ENCODE measurements at regions not wholly inside any gene's neighbourhood (a gene's known extent, or its start where the extent isn't known, plus 50 kb on each side); places are given as distances from the start of the nearest gene placed in this dataset.
"Not testable (repeated sequence)": the region's sequence is repeated elsewhere in the genome, so short reads cannot be mapped to it uniquely, and the experiment has no call there.

- Histone ChIP-seq H3K27me3 (replicated peaks) (no peaks in the 10 kb centered on the region), H3K36me3 (no peaks in the 10 kb centered on the region), H3K4me3 (no peak overlapping the region), H3K9me3 (replicated peaks) (no peaks in the 10 kb centered on the region), H3K27ac (no peak overlapping the region), H3K4me1 (replicated peaks) (no peaks in the 10 kb centered on the region)
- no peak for DNase-seq (ENCODE audit: low read depth in 1 of 2, low spot score in 2 of 2)
Observed at GRCh38 chr14:89085231-89085731, 260.8 kb downstream of the TTC8 start.

DNA sequence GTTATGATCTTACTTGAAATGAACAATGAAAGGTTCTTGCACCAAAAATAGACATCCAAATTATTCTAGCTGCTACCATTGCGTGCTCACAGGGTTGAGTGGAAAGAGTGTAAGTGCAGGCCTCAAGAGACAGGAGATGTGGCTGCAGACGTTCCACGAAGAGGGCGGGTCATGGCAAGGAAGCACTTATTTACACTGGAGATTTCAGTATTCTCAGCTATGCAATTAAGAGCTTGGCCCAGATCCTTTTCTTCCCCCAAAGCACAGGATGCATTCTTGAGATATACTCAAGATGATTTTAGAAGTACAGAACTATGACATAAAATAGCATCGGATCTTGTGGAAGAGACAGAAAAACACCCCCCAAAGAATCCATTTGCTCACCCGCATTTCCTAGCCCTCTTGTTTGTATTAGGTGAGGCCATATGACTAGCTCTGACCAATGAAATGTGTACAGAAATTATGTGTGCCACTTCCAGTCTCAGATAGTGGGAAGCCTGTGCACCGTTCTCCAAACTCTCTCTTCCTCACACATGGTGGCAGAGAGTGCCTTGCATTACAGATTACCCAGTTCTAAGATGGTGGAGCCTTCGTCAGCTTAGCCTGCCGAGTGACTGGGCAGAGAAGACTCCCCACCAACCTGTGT, 261.4 kb downstream of the TTC8 start:
- Histone ChIP-seq H3K4me1 (replicated peaks) (no peaks in the 10 kb centered on the region), H3K9me3 (replicated peaks) (no peaks in the 10 kb centered on the region), H3K27ac (no peak overlapping the region), H3K36me3 (no peaks in the 10 kb centered on the region), H3K27me3 (replicated peaks) (no peaks in the 10 kb centered on the region), H3K4me3 (no peak overlapping the region)
- no peak for DNase-seq (ENCODE audit: low read depth in 1 of 2, low spot score in 2 of 2)

DNA sequence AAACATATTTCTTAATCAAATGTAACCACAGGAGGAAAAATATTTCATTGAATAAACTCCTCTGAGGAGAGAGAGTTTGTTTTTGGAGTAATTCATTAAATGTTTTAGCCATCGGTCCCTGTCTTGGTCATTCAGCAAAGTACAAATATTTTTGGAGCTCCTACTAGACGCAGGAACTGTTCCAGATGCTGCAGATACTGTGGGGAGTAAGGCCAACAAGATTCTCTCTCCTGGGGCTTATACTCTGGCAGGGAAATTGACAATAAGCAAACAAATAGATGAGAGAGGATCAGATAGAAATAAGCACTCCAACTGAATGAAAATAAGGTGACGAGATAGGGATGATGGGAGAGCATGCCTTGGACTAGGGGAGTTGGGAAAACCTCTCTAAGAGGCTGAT, 264.1 kb downstream of the TTC8 start:
- H3K4me3 ChIP-seq = no peak overlapping the region
- no peak for DNase-seq (ENCODE audit: low read depth in 1 of 2, low spot score in 2 of 2)

GRCh38 chr14:89089330-89089729, 264.9 kb downstream of the TTC8 start:
- Histone ChIP-seq H3K9me3 (replicated peaks) (0 out of 2 replicates have a peak, but pooled peaks cover 3% of the 10 kb centered on the region), H3K36me3 (no peaks in the 10 kb centered on the region), H3K4me1 (replicated peaks) (no peaks in the 10 kb centered on the region), H3K4me3 (no peak overlapping the region), H3K27ac (no peak overlapping the region), H3K27me3 (replicated peaks) (no peaks in the 10 kb centered on the region)
- no peak for DNase-seq (ENCODE audit: low read depth in 1 of 2, low spot score in 2 of 2)

More for the DNA sequence above, 264.1 kb downstream of the TTC8 start:
- H3K9me3 ChIP-seq (replicated peaks) = 0 out of 2 replicates have a peak, but pooled peaks cover 3% of the 10 kb centered on the region
- no peaks in the 10 kb centered on the region for H3K27me3 ChIP-seq (replicated peaks)
- no peaks in the 10 kb centered on the region for H3K36me3 ChIP-seq
- no peaks in the 10 kb centered on the region for H3K4me1 ChIP-seq (replicated peaks)
- no peak overlapping the region for H3K27ac ChIP-seq

- no peak overlapping the region for H3K4me3 ChIP-seq
- H3K36me3 ChIP-seq = no peaks in the 10 kb centered on the region
- H3K27me3 ChIP-seq (replicated peaks) = no peaks in the 10 kb centered on the region
- 0 out of 2 replicates have a peak, but pooled peaks cover 3% of the 10 kb centered on the region for H3K9me3 ChIP-seq (replicated peaks)
- DNase-seq (ENCODE audit: low read depth in 1 of 2, low spot score in 2 of 2) = no peak
- no peak overlapping the region for H3K27ac ChIP-seq
- no peaks in the 10 kb centered on the region for H3K4me1 ChIP-seq (replicated peaks)
Observed at GRCh38 chr14:89091781-89092180, 267.3 kb downstream of the TTC8 start.

- no peaks in the 10 kb centered on the region for H3K4me1 ChIP-seq (replicated peaks)
- no peaks in the 10 kb centered on the region for H3K36me3 ChIP-seq
- H3K27ac ChIP-seq = no peak overlapping the region
- H3K9me3 ChIP-seq (replicated peaks) = 0 out of 2 replicates have a peak, but pooled peaks cover 3% of the 10 kb centered on the region
- no peak overlapping the region for H3K4me3 ChIP-seq
- DNase-seq (ENCODE audit: low read depth in 1 of 2, low spot score in 2 of 2) = no peak
- no peaks in the 10 kb centered on the region for H3K27me3 ChIP-seq (replicated peaks)
Observed at GRCh38 chr14:89093083-89093730, 268.8 kb downstream of the TTC8 start.

- H3K36me3 ChIP-seq = no peaks in the 10 kb centered on the region
- H3K4me3 ChIP-seq = no peak overlapping the region
- no peaks in the 10 kb centered on the region for H3K27me3 ChIP-seq (replicated peaks)
- DNase-seq (ENCODE audit: low read depth in 1 of 2, low spot score in 2 of 2) = no peak
- H3K4me1 ChIP-seq (replicated peaks) = no peaks in the 10 kb centered on the region
- no peak overlapping the region for H3K27ac ChIP-seq
- H3K9me3 ChIP-seq (replicated peaks) = 0 out of 2 replicates have a peak, but pooled peaks cover 3% of the 10 kb centered on the region
Observed at GRCh38 chr14:89095036-89095435, 270.6 kb downstream of the TTC8 start.

- Histone ChIP-seq H3K36me3 (no peaks in the 10 kb centered on the region), H3K27me3 (replicated peaks) (no peaks in the 10 kb centered on the region), H3K27ac (no peak overlapping the region), H3K4me1 (replicated peaks) (no peaks in the 10 kb centered on the region), H3K4me3 (no peak overlapping the region), H3K9me3 (replicated peaks) (0 out of 2 replicates have a peak, but pooled peaks cover 3% of the 10 kb centered on the region)
- no peak for DNase-seq (ENCODE audit: low read depth in 1 of 2, low spot score in 2 of 2)
Observed at GRCh38 chr14:89096946-89097345, 272.5 kb downstream of the TTC8 start.

DNA sequence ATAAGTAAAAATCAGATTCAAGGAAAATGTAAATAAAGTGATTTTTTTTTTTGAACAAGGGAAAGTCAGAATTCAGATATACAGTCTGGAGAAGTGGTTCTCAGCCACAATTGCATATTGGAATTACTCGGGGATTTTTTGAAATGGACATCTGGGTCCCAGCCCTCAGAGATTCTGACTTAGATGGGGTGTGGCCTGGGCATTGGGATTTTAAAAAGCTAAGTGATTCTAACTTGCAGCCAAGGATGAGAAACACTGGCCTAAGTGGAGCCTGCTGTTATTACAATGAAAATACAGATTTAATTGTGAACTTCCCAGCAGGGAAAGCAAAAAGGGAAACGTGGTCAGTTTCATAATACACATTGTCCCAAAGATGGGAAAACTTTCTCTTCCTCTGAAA, 273.8 kb downstream of the TTC8 start:
- no peak for DNase-seq (ENCODE audit: low read depth in 1 of 2, low spot score in 2 of 2)
- no peaks in the 10 kb centered on the region for H3K27me3 ChIP-seq (replicated peaks)
- no peaks in the 10 kb centered on the region for H3K36me3 ChIP-seq
- H3K27ac ChIP-seq = no peak overlapping the region
- no peak overlapping the region for H3K4me3 ChIP-seq
- no peaks in the 10 kb centered on the region for H3K4me1 ChIP-seq (replicated peaks)
- no peaks in the 10 kb centered on the region for H3K9me3 ChIP-seq (replicated peaks)

DNA sequence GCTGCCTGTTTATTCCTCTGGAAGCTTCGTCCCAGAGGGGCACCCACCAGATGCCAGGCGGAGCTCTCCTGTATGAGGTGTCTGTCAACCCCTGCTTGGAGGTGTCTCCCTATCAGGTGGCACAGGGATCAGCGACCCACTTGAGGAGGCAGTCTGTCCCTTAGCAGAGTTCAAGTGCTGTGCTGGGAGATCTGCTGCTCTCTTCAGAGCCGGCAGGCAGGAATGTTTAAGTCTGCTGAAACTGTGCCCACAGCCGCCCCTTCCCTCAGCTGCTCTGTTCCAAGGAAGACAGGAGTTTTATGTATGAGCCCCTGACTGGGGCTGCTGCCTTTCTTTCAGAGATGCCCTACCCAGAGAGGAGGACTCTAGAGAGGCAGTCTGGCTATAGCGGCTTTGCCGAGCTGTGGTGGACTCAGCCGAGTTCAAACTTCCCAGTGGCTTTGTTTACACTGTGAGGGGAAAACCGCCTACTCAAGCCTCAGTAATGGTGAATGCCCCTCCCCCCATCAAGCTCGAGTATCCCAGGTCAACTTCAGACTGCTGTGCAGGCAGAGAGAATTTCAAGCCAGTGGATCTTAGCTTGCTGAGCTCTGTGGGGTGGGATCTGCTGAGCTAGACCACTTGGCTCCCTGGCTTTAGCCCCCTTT, 279.8 kb downstream of the TTC8 start:
- H3K9me3 ChIP-seq (replicated peaks); H3K36me3 ChIP-seq; H3K4me1 ChIP-seq (replicated peaks); H3K27ac ChIP-seq; H3K4me3 ChIP-seq; DNase-seq (ENCODE audit: low read depth in 1 of 2, low spot score in 2 of 2); H3K27me3 ChIP-seq (replicated peaks): not testable (repeated sequence)

DNA sequence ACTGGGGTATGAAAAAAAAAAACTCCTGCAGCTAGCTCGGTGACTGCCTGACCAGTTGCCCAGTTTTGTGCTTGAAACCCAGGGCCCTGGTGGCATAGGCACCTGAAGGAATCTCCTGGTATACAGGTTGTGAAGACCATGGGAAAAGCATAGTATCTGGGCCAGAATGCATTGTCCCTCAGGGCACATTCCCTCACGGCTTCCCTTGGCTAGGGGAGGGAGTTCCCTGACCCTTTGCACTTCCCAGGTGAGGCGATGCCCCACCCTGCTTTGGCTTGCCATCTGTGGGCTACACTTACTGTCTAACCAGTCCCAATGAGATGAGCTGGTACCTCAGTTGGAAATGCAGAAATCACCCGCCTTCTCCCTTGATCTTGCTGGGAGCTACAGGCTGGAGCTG, 280.4 kb downstream of the TTC8 start:
- not testable (repeated sequence) for H3K4me3 ChIP-seq; H3K4me1 ChIP-seq (replicated peaks); H3K9me3 ChIP-seq (replicated peaks); DNase-seq (ENCODE audit: low read depth in 1 of 2, low spot score in 2 of 2); H3K36me3 ChIP-seq; H3K27ac ChIP-seq; H3K27me3 ChIP-seq (replicated peaks)

Data from SJSA1 (cell line).